NCI-H774 (cell line): ENCODE measurements at regions not wholly inside any gene's neighbourhood (a gene's known extent, or its start where the extent isn't known, plus 50 kb on each side); places are given as distances from the start of the nearest gene placed in this dataset.
A peak's percentile ranks its signal among the peaks of the same experiment; 100 is the strongest.
"Not testable (repeated sequence)": the region's sequence is repeated elsewhere in the genome, so short reads cannot be mapped to it uniquely, and the experiment has no call there.

Experiments used
- DNase-seq: peaks from one replicate; lab custom pipeline; 2025; lab: John Stamatoyannopoulos, UW

- DNase-seq: no peak
These were observed 300.7 kb downstream of the TEX29 start for GRCh38 chr13:111621164-111621563.

GRCh38 chr13:111622051-111622531 lies 301.6 kb downstream of the TEX29 start:
- no peak for DNase-seq

- no peak for DNase-seq
These were observed 302.8 kb downstream of the TEX29 start for GRCh38 chr13:111623208-111623607.

GRCh38 chr13:111623743-111624505 lies 303.5 kb downstream of the TEX29 start:
- DNase-seq: no peak

GRCh38 chr13:111625526-111626315 lies 305.3 kb downstream of the TEX29 start:
- DNase-seq: no peak

- DNase-seq: no peak
These were observed 306.2 kb downstream of the TEX29 start for GRCh38 chr13:111626371-111627305.

GRCh38 chr13:111627596-111627995 lies 307.2 kb downstream of the TEX29 start:
- DNase-seq: no peak

GRCh38 chr13:111629016-111629415 lies 308.6 kb downstream of the TEX29 start:
- no peak for DNase-seq

- no peak for DNase-seq
These were observed 309.0 kb downstream of the TEX29 start for GRCh38 chr13:111629457-111629856.

- DNase-seq: peak; percentile 94
These were observed 309.5 kb downstream of the TEX29 start for GRCh38 chr13:111629926-111630325.

- peak; percentile 94 for DNase-seq
These were observed 310.0 kb downstream of the TEX29 start for GRCh38 chr13:111630406-111630805.

GRCh38 chr13:111631271-111631670 lies 310.8 kb downstream of the TEX29 start:
- not testable (repeated sequence) for DNase-seq

- DNase-seq: no peak
These were observed 312.5 kb downstream of the TEX29 start for GRCh38 chr13:111632906-111633305.

- no peak for DNase-seq
These were observed 313.0 kb downstream of the TEX29 start for GRCh38 chr13:111633401-111633800.

GRCh38 chr13:111634410-111634809 lies 314.0 kb downstream of the TEX29 start:
- DNase-seq: no peak

- no peak for DNase-seq
These were observed 315.8 kb downstream of the TEX29 start for GRCh38 chr13:111636271-111636670.

- no peak for DNase-seq
These were observed 316.4 kb downstream of the TEX29 start for GRCh38 chr13:111636804-111637203.

- DNase-seq: no peak
These were observed 316.9 kb downstream of the TEX29 start for GRCh38 chr13:111637365-111637764.

- DNase-seq: no peak
These were observed 317.8 kb downstream of the TEX29 start for GRCh38 chr13:111638233-111638632.

GRCh38 chr13:111639196-111639705 lies 318.8 kb downstream of the TEX29 start:
- DNase-seq: no peak

GRCh38 chr13:111640006-111640405 lies 319.6 kb downstream of the TEX29 start:
- DNase-seq: no peak

- no peak for DNase-seq
These were observed 320.0 kb downstream of the TEX29 start for GRCh38 chr13:111640476-111640875.
